ENCODE measurements at regions not wholly inside any gene's neighbourhood (a gene's known extent, or its start where the extent isn't known, plus 50 kb on each side); places are given as distances from the start of the nearest gene placed in this dataset.

DNA sequence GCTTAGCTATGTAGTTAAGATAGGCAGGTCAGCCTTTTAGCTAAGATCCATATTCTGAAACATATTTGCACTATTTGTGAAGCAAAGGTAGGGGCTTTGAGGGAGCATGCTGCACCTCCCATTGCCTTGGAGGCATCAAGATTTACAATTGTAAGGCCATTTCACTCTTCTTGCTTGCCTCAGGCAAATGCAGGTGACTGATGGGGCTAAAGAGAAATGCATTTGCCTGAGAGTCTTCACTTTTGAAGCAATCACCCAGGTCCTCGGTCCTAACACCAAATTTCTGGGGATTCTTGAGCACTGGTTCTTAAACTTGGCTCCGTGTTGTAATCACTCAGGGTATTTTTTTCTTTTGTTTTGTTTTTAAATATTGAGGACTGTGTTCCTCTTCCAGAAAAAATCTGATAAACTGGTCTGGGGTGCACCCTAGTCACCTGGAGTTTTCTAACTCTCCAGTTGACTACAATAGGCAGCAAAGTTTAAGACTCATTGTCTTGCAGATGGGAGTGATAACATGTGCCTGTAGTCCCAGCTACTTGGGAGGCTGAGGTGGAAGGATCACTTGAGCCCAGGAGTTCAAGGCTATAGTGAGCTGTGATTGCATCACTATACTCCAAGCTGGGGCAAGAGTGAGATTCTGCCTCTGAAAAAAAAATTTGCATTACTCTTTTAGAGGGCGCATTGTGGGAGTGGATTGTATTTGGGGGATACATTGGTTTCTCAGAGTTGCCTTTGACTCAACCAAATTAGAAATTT, 68.1 kb downstream of the EOMES start:
- TF ChIP-seq, protein P1, sequence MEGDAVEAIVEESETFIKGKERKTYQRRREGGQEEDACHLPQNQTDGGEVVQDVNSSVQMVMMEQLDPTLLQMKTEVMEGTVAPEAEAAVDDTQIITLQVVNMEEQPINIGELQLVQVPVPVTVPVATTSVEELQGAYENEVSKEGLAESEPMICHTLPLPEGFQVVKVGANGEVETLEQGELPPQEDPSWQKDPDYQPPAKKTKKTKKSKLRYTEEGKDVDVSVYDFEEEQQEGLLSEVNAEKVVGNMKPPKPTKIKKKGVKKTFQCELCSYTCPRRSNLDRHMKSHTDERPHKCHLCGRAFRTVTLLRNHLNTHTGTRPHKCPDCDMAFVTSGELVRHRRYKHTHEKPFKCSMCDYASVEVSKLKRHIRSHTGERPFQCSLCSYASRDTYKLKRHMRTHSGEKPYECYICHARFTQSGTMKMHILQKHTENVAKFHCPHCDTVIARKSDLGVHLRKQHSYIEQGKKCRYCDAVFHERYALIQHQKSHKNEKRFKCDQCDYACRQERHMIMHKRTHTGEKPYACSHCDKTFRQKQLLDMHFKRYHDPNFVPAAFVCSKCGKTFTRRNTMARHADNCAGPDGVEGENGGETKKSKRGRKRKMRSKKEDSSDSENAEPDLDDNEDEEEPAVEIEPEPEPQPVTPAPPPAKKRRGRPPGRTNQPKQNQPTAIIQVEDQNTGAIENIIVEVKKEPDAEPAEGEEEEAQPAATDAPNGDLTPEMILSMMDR (IDR thresholded peaks at IDR 0.05; ENCODE audit: insufficient read depth, low read length): no peak
- TF ChIP-seq REST (IDR thresholded peaks at IDR 0.05; ENCODE audit: insufficient replicate concordance, low read depth): no peak
- TF ChIP-seq GABPA (IDR thresholded peaks at IDR 0.05; ENCODE audit: low read depth): no peak
- TF ChIP-seq POLR2AphosphoS5 (IDR thresholded peaks at IDR 0.05; ENCODE audit: low read depth): no peak
